Right renal pelvis (tissue), 4 donors: ENCODE measurements at regions not wholly inside any gene's neighbourhood (a gene's known extent, or its start where the extent isn't known, plus 50 kb on each side); places are given as distances from the start of the nearest gene placed in this dataset.

Experiments
- DNase-seq, 4 donors: peaks; one replicate each; pipeline ENCODE4 v3.0.0-alpha.2; 2013; ENCODE audit warnings: low read depth in 4 of 4, low spot score in 3 of 4, missing footprints in 1 of 4

DNA sequence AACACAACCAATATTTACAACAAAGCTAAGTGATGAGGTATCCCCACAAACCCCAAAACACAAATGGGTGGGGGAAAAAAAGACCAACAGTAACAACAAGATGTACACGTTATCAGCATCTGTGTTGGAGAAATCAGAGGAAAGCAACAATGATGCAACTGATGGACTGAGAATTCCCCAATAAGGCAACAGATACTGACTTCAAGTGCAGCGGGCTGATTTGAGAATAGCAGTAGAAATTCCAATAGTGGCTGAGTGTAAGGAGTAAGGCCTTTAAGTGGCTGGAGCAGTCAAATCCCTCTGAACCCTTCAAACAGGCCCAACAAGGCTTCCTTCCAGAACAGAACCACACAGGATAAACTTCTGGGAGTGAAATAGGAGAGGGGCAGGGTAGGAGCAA lies 97.6 kb downstream of the TM2D1 start:
- DNase-seq: no peak

DNA sequence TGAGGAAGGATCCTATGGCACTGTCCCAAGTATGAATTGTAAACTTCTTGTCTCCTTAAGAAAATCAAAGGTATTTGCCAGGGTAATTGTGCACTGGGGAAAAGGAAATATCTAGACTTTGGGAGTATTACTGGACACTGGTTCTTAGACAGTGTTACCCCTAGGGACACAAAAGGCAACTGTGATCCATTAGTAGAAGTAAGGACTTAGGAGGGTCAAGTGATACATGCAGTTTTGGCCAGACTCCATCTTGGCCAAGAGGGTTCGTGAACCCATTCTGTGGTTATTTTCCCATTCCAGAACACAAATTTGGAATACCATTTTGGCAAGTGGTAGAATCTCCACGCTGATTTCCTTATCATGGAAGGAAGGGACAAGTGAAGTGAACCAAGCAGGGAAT lies 98.1 kb downstream of the TM2D1 start:
- DNase-seq: no peak

DNA sequence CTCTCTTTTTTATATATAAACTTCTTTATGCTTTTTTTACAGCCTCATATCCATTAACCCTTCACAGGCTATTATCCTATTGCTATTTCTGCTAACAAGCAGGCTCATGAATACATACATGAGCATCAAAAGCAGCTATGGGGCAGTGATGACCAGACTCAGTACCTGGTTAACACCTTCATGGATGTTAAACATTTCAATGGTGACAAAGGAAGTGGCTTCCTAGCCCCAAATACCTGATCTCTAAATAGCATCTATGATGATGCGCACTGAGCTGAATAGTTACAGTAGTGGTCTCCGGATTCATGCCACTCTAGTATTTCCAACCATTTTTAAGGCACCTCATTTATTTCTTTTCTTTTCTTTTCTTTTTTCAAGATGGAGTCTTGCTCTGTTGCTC lies 101.1 kb downstream of the TM2D1 start:
- DNase-seq: no peak

DNA sequence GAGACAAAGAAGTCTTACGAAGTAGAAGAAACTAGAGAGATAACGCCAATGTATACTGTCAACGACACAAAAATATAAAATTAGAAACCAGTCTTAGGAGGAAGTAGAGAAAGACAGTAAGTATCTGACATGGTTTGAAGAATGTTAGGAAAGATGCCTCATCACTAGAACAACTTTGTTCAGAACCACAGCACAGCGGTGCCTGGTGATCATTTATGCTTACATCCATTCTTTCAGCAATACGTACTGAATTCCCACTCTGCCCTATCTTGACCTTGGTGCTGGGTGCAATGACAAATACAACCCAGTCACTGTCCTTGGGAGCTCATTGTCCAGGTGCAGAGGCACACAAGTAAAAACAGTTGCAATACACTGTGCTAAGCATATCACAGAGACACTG lies 104.4 kb downstream of the TM2D1 start:
- no peak for DNase-seq

DNA sequence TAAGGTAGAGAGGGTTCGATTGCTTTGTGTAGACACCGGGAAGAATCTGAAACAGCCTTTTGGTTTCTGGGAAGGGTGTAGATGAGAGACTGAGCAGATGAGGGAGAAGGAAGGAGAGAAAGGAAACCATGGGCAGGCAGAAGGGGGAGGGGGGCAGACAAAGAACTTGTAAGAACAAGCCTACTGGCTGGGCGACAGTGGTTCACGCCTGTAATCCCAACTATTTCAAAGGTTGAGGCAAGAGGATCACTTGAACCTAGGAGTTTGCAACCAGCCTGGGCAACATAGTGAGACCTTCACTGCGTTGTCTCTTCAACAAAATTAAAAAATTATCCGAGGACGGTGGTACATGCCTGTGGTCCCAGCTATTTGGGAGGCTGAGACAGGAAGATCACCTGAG lies 106.2 kb downstream of the TM2D1 start:
- no peak for DNase-seq

DNA sequence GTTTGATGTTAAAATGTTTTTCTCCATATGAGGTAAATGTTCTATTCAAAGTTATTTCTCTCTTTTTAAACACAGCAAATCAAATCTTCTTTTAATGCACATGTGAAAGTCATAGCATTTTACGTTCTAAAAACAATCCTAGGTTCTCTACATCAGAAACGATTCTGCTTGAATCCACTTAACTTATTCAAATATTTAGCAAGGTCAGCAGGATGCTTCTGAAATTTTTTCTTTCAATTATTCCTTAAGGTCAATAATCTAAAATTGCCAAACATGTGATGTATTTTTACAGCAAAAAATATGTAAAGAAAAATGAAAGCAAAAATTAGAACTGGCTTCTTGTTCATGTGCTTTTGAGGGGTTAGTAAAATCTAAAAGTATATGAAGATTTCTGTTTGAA lies 106.7 kb downstream of the TM2D1 start:
- DNase-seq: no peak

DNA sequence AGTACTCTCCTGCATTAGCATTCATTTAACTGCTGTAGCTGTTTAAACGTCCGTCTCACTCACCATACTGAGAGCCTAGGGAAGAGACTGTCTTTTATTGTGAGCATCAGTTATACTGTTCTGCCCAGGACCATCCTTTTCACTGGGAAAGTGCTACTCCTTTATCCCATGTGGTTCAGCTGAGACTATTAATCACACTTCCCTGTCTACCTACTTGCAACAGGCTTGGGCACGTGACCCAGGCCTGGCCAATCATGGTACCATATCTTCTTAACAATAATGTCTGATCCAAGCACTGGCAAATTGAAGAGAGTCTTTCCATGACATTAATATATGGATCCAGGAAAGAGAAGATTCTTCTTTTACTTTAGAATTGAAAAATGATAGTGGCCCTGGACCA lies 108.1 kb downstream of the TM2D1 start:
- no peak for DNase-seq

DNA sequence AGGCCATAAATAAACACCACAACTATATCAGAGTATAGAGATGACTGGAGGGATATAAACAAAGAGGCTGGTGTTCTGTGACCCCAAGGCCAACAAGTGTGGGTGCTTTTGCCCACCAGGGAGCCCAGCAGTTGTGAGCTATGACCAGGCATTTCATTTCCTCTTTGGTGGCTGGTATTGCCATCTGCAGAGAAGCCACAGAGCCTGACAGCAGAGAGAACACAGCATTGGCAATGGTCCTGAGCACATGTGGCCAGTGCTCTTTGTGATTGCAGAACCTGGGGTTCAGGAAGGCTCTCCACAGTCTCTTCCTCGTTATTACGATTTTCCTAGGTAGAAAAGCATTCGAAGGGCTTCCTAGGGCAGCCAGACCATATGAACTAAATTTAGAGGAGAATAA lies 112.3 kb downstream of the TM2D1 start:
- no peak for DNase-seq

DNA sequence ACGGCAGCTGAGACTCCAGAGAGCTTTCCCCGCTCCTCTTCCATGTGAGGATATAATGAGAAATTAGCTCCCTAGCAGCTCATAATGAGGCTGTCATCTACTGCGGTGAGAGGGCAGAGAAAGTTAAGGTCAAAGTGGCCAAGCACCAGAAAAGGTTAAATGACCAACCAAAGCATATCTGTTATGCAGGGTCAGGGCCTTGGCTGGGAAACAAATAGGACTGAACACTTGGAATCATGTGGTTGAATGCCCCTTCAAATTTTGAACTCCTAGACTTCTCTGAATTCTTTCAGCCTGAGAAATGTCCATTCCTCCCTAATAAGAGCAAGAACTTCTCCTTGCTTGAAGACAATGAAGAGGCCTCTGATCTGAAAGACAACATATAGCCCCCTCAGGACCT lies 115.9 kb downstream of the TM2D1 start:
- DNase-seq: no peak

DNA sequence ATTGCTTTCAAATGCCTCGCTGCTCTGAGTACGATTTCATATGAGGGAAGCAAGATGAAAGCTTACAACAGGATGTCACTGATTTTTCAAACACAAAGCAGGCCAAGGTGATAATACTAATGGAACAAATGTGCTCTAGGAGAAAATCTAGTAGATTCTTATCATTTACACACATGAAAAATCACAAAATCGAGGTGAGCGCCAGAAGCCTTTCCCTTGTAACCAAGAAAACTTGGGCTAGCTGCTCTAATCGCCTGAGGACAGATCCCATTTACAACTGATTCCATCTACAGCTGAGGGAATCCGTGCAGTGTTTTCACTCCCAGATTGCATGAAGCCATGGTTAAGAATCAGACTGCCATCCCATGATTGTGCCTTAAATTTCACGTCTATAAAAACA lies 117.5 kb downstream of the TM2D1 start:
- no peak for DNase-seq

DNA sequence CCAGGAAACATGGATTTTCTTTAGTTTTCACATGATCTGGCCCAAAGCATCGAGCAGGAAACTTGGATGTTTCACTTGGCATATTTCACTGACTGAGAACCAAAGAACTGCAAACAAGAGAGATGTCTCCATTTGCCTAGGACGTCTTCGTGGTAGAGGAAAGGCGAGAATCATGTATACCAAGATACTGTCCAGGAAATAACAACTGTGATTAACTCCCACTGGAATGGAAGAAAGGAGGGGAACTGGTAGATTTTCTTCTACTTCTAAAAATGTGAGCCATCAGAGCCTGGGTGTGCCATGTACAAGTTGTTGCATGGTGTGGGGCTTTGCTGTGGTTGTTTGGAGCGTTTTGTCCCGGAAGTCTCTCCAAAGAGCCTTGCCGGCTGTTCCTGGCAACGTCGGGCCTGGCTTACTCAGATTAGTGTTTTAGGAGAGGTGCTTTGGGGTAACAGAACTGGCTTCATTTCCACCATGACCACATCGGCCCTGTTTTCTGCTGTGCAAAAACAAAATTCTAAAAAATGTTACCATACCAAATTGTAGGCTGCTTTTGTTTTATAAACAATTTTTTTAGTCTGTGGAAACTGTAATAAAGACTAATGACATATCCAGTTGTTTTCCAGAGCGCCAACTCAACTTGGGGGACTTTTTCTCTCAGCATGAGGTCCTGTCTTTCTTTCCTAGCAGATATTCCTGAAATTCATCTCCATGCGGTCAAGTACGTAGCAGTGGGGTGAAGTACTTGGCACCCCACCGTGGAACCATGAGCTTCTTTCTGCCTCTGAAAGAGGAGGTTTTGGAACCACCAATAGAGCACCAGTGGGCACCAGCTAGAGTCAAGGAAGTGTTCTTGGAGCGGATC lies 118.3 kb downstream of the TM2D1 start:
- no peak for DNase-seq

DNA sequence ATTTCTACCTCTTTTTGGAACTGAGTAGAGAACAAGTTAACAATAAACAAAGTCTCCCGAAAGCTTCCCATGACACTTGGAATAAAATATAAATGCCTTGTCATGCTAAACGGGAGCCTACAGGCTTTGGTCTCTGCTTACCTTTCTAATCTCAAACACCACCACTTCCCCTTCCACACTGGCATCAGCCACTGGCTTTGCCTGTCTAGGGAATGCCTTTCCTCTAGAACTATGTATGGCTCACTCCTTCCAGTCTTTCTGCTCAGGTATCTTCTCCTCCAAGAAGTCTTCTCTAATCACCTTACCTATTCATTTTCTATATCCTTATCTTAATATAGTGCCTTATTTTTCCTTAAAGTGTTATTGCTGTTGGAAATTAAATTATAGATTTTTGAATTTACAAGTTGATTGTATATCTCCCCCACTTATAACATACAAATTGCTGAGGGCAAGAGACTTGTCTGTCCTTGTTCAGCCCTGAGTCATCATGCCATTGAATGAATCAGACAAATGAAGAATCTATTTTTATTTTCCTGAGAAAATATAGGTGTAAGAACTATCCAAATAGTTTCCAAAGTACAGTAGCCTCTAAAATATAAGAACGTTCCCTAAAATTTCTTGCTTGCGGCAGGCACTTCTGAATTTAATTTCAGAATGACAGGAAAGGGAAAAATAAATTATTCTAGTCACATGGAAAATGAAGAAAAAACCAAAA lies 119.2 kb downstream of the TM2D1 start:
- DNase-seq: no peak

DNA sequence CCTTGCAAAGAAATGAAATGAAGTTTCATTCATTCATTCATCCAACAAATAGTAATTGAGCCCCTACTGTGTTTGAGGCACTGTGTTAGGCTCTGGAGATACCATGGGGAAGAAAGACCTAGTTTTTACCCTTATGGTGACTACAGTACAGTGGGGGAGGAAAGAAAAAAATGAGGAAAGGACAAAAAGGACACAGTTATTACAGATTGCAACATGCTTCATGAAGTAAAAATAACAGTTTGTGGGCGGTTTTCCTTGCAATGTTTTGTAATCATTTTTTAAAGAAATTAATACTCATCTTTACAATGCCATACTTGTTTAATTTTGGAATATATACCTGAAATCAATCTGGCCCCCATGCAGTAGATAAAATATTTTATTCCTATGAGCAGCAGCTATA lies 120.3 kb downstream of the TM2D1 start:
- DNase-seq: no peak

DNA sequence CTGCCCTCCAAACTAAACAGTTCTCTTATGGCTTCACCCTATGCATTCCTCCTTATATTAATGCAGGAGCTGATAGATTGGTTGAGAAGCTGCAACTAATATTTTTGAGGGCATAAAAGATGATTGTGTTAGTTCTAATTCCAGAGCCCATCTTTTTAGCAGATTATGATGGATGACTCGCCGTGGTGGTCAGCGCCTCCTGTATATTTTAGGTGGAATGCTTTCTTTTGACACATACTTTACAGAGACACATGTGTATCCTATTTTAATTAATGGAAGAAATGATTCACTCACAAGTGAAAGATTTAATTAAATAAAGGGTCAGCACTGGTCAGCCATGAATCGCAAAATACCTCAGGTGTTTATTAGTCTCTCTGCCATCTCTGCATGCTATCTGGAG lies 120.7 kb downstream of the TM2D1 start:
- DNase-seq: no peak

DNA sequence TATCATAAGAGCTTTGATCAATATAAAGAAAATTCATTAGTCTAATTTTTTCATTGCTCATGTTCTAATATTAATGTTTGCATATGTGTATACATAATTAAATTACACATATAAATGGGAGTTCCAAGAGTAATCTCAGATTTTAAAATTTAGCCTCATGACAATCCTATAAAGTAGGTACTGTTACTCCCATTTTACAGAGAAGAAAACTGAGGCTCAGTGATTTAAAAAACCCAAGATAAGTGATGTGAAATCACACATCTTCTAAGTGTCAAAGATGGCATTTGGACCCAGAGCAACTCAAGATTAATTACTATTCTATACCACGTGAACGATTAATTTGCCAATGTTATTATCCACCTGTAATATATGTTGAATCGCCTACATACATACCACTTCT lies 122.3 kb downstream of the TM2D1 start:
- DNase-seq: no peak

DNA sequence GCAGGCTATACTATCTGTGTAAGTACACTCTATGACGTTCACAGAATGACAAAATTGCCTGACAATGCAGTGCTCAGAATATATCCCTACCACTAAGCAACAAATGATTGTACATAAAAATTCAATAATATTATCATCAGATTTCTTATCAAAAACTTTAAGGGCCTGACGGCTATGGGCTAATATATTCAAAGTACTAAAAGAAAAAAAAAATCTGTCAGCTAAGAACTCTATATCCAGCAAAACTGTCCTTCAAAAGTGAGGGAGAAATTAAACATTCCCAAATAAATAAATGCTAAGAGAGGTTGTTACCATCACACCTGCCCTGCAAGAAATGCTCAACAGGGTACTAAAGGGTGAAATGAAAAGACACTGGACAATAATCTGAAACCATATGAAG lies 127.3 kb downstream of the TM2D1 start:
- DNase-seq: no peak

DNA sequence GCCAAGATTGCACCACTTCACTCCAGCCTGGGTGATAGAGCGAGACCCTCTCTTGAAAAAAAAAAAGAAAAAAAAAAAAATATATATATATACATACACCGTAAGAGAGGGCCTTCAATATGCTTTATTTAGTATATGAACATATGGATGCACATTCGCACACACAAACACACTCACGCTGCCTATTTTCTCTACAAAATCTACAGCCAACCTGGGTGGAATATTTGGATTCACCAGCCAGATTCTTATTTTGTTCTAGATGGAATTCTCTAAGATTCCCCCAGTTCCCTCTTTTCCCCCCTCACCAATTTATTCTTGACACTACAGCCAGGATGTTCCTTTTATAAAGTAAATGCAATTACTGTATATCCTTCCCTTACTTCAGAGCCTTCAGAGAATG lies 131.6 kb downstream of the TM2D1 start:
- DNase-seq: no peak

DNA sequence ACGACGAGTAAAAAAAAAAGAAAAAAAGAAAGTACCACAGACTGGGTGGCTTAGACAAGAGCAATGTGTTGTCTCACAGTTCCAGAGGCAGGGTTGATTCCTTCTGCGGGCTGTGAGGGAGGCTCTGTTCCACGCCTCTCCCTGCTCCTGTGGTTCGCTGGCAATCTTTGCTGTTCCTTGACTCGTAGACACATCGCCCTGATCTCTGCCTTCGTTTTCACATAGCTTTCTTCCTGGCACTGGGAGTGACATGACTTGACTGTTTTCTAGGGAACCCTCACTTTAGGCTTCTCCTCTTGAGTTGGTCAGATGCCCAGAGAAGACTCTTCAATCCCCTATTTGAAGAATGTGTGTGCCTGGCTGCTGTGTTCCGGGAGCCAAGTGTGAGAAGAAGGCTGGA lies 133.6 kb downstream of the TM2D1 start:
- no peak for DNase-seq

DNA sequence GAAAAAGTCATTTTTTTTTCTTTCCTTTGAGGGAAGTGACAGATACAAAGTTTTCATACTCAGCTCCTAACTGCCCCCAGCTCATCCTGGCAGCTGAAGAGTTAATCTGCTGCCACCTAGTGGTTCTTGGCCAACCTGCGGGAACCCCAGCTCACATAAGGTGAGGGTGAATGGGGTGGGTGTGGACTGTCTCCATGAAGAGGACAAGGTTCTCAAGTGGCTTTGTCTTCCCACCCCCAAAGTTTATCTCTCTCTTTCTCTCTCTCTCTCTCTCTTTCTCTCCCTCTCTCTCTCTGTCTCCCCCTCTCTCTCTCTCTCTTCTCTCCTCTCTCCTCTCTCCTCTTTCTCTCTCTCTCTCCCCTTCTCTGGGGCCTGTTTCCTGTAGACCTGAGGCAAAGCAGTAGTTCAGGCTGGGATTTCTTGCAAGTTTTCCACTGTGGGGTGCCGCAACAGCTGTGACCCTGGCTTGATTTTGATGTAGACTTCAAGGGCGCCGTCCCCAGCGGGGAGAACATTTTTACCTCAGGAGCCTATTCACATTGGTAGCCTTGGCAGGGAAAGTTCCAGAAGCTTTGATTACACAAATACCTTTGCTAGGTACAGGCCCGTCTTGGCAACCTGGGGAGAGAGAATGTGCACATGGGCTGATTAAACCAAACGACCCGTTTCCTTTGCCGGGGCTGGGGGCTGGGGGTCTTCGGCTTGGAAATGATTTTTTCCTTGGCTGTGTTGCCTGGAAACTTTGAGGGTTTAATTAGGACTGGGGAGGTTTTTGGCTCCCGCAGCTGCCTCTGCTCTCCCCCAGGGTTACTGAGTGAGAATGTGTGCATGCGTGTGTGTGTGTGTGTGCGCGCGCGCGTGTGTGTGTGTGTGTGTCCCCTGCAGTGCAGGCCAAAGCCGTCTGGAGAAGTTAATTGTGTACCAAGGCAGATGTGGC lies 135.9 kb downstream of the TM2D1 start:
- peak; percentile 31 to 54 (median 36) for DNase-seq

DNA sequence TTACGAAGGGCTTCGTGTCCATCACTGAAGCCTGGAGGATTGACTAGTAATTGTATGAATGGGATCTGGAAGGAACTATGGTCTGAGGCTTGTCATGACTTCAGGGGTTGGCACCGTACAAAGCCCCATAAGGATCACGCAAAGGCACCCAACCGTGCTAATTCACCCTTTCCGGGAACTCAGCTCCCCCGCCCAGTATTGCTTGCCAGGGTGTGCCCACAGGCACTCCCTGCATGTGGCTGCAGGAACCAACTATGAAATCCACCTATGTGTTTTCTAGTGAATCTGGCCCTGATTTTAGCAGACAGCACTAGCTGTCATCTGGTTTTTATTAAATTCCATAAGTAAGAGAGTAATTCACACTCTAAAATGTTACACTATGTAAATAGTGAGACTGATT lies 139.2 kb downstream of the TM2D1 start:
- no peak for DNase-seq

DNA sequence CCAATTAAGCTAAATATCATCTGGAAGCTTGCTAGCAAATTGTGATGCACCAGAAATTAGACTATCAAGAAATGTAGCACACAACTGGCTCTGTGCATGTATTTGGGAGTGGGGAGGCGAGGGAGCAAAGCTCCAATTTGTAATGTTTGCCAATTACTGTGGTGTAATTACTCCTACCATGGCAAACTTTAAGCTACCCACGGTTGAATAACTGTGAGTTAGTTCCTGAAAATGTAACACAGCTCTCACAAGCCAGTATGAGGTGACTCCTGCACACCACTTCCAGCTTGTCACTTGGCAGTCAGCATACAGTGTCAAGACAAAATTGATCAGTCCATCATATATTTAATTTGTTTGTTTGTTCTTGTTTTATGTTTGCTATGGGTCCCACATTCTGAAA lies 141.2 kb downstream of the TM2D1 start:
- DNase-seq: no peak
